Heart left ventricle (tissue), 13 donors: ENCODE measurements at regions not wholly inside any gene's neighbourhood (a gene's known extent, or its start where the extent isn't known, plus 50 kb on each side); places are given as distances from the start of the nearest gene placed in this dataset.

ENCODE experiments used
- POLR2A ChIP-seq, 2 donors: fragments of 450-650 bp; IDR thresholded peaks; one replicate each; pipeline ENCODE4 v1.6.1; 2017; ENCODE audit warnings: antibody characterized with exemption in 2 of 2, mild to moderate bottlenecking in 2 of 2, moderate library complexity in 2 of 2
- TF ChIP-seq, protein P1 (sequence below), 12 donors: fragments of 200-600 bp; sonication (generic) in 4 of 12; IDR thresholded peaks; one replicate each; pipeline versions ENCODE4 v1.5.0 to v1.8.0; 2018 to 2022; ENCODE audit warnings: antibody characterized with exemption in 12 of 12, mild to moderate bottlenecking in 5 of 12
- donor health status: ischemic (EF 13 %, LVEDD 7.1; RV severe dilation, severe dysfunction).
- donor health status: DM: no; HTN: yes; CAD: no.
- donor health status: DM: no; HTN: no; CAD: no.
- donor health status: ischemic (EF 25% LVEDD 6.9; RV normal size, moderate dysfunction).
- donor health status: ischemic (EF 25% LVEDD 5.7; RV mildly dilated, moderate dysfunction).
- donor health status: ischemic (EF 35%, LVEDD 5.7; RV mildly dilated, moderate dysfunction).
- donor health status: nonischemic (EF 11% LVEDD 7.7; RV severe dilation, severe dysfunction).
- donor health status: DM: yes; HTN: yes; CAD: no.
- donor health status: PGD.
- donor health status: ischemic (EF 29% LVEDD 5.4; RV normal size, mild dysfunction).
- donor health status: nonischemic (EF 23%, LVEDD 6.1; RV moderate dilation, normal function).

DNA sequence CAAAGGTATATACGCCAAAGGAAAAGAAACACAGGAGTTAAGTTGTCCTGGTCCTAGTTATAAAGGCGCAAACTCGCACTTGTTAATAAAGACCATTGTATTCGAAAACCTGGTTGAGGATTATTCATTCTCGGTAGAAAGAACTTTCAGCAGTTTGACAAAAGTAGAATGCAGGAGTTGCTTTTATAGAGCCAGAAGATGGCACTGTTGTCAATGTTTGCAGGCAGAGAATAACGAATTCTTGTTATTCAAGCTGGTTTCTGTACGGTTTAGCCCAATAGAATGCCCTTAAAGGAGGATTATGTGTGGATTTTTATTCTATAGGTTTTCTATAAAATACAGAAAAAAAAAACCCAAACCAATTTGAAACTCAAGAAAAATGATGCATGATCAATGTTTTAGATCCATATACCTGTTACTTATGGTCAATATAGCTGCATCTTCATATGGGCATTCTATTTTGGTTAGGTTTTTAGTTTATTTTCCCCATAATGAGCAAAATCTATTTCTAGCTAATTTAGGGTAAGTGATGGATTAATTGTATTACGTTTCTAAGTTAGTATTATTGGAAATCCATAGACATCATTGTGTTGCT lies 510.3 kb downstream of the PLCL1 start:
- TF ChIP-seq, protein P1, sequence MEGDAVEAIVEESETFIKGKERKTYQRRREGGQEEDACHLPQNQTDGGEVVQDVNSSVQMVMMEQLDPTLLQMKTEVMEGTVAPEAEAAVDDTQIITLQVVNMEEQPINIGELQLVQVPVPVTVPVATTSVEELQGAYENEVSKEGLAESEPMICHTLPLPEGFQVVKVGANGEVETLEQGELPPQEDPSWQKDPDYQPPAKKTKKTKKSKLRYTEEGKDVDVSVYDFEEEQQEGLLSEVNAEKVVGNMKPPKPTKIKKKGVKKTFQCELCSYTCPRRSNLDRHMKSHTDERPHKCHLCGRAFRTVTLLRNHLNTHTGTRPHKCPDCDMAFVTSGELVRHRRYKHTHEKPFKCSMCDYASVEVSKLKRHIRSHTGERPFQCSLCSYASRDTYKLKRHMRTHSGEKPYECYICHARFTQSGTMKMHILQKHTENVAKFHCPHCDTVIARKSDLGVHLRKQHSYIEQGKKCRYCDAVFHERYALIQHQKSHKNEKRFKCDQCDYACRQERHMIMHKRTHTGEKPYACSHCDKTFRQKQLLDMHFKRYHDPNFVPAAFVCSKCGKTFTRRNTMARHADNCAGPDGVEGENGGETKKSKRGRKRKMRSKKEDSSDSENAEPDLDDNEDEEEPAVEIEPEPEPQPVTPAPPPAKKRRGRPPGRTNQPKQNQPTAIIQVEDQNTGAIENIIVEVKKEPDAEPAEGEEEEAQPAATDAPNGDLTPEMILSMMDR (IDR thresholded peaks at IDR 0.05): peak; percentile 36 to 78 (median 60)
- no peak for TF ChIP-seq POLR2A (IDR thresholded peaks at IDR 0.05)
